Mesodermal cell (in vitro differentiated cells): ENCODE measurements at regions not wholly inside any gene's neighbourhood (a gene's known extent, or its start where the extent isn't known, plus 50 kb on each side); places are given as distances from the start of the nearest gene placed in this dataset.
A peak's percentile ranks its signal among the peaks of the same experiment; 100 is the strongest.

ENCODE experiments used
- H3K27ac ChIP-seq: 2 replicates; pipeline ENCODE4 v1.7.0; 2013; ENCODE audit warnings: mild to moderate bottlenecking, low read depth, low read length, moderate library complexity; ENCODE audit not compliant: severe bottlenecking
- H3K36me3 ChIP-seq: 2 replicates; pipeline ENCODE4 v1.7.1; 2013; ENCODE audit warnings: mild to moderate bottlenecking, low read length, moderate library complexity; ENCODE audit not compliant: control insufficient read depth, insufficient read depth
- H3K4me1 ChIP-seq: one replicate; pipeline ENCODE4 v1.7.1; 2013; ENCODE audit warnings: mild to moderate bottlenecking, low read length; ENCODE audit not compliant: insufficient read depth, control insufficient read depth, poor library complexity, severe bottlenecking
- H3K4me3 ChIP-seq: 2 replicates; pipeline ENCODE4 v1.7.0; 2013; ENCODE audit warnings: low read length, control low read depth, mild to moderate bottlenecking; ENCODE audit not compliant: insufficient read depth, poor library complexity, severe bottlenecking; ENCODE audit errors: extremely low read depth
- H3K9me3 ChIP-seq: 2 replicates; pipeline ENCODE4 v1.7.1; 2013; ENCODE audit warnings: mild to moderate bottlenecking, low read length, moderate library complexity; ENCODE audit not compliant: control insufficient read depth
- WGBS, 2 experiments: methylation state at CpG; one replicate each; pipeline ENCODE4 v1.1.5; 2013; ENCODE audit warnings: missing lambda C conversion rate in 2 of 2; ENCODE audit not compliant: insufficient coverage in 2 of 2; 5-methylcytosine and 5-hydroxymethylcytosine counted together

DNA sequence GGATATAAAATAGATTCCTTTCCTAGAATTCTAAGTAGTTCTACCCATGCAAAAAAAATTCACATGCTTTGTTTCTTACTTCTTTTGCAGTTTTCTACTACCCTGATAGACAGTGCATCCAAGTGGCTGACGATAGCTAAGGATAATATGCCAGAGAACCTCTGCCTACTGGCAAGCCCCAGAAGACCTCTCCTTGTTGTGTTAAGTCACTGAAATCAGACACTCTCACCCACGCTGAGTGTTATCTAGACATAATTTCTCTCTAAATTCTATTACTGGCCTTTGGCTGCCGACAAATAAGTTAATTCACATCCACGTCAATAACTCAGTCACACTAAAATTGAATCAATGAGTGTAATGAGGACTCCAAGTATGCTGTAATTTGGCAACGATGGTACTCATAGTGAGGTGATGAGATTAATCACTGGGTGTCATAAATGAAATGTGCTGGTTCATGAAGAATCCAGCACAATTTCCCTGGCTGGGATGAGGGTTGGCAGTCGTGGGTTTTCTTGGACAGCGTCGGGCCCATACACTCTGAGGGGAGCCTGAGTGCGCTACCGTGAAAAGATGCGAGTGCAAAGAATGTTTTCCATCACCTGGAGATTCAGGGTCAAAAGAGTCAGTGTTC, 354.8 kb upstream of the TMEM132C start:
- Histone ChIP-seq H3K27ac (no peak overlapping the region), H3K36me3 (no peaks in the 10 kb centered on the region), H3K9me3 (no peaks in the 10 kb centered on the region), H3K4me3 (no peak overlapping the region), H3K4me1 (no peaks in the 10 kb centered on the region)
- 97 to 98% methylated on average over 5 to 9 of the region's 11 CpGs for WGBS, 2 experiments

DNA sequence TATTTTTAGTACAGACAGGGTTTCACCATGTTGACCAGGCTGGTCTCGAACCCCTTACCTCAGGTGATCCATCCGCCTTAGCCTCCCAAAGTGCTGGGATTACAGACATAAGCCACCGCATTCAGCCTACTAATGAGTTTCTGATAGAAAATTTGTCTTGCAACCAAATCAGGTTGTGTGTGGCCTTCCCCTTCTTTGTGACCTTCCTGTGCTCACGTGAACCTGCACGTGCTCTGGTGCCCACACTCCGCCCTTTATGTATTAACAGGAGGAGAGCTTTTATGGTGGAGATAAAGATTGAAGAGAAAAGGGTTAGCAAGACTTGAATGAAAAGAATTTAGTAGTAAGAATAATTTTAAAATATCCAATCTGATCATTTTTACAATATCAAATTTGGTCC, 343.5 kb upstream of the TMEM132C start:
- Histone ChIP-seq H3K4me1 (no peaks in the 10 kb centered on the region), H3K27ac (no peak overlapping the region)
- WGBS, 2 experiments = 98 to 100% methylated on average over 4 to 5 of the region's 6 CpGs

DNA sequence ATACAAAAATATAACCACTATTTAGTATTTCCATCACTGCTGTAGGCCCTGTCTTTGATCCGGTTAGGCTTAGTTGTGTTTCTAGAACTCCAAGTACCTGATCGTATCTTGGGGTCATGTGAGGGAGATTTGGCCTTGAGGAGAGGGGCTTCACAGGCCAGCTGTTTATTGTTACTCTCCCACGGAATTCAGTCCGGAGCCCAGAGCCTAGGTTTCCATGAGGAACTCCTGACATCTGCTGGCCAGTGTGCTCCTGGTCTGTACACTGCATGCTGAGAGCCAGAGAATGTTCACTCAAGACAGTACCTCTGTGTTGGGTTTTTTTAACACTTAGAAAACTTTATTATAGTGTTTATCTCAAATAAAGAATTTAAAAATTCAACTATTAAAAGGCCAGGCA, 341.0 kb upstream of the TMEM132C start:
- H3K4me3 ChIP-seq = no peak overlapping the region
- H3K9me3 ChIP-seq = no peaks in the 10 kb centered on the region
- H3K27ac ChIP-seq = no peak overlapping the region
- no peaks in the 10 kb centered on the region for H3K36me3 ChIP-seq
- WGBS, 2 experiments = 11 to 15% methylated on average over 2 to 3 of the region's 4 CpGs
- no peaks in the 10 kb centered on the region for H3K4me1 ChIP-seq

More for the DNA sequence above, 343.5 kb upstream of the TMEM132C start:
- no peaks in the 10 kb centered on the region for H3K36me3 ChIP-seq
- no peaks in the 10 kb centered on the region for H3K9me3 ChIP-seq
- H3K4me3 ChIP-seq = no peak overlapping the region

DNA sequence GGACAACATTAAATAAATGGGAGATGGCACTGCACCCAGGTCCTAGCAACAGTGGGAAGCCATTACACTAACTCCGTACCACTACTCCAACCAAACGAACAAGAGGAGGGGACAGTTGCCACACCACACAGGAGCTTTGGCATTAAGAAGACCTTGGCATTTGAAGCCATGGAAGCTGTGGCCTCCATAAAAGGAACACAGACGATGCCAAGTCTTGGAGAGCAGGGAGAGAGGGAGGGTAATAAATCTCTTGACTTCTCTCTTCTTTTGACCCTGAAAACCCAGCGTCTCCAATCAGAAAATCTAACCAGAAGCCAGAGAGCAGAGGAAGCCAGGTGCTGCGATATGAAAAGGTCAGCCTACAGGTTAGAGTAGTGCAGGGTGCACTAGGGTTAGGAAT, 338.8 kb upstream of the TMEM132C start:
- no peaks in the 10 kb centered on the region for H3K9me3 ChIP-seq
- 71 to 92% methylated on average over 1 of the region's 5 CpGs for WGBS, 2 experiments

DNA sequence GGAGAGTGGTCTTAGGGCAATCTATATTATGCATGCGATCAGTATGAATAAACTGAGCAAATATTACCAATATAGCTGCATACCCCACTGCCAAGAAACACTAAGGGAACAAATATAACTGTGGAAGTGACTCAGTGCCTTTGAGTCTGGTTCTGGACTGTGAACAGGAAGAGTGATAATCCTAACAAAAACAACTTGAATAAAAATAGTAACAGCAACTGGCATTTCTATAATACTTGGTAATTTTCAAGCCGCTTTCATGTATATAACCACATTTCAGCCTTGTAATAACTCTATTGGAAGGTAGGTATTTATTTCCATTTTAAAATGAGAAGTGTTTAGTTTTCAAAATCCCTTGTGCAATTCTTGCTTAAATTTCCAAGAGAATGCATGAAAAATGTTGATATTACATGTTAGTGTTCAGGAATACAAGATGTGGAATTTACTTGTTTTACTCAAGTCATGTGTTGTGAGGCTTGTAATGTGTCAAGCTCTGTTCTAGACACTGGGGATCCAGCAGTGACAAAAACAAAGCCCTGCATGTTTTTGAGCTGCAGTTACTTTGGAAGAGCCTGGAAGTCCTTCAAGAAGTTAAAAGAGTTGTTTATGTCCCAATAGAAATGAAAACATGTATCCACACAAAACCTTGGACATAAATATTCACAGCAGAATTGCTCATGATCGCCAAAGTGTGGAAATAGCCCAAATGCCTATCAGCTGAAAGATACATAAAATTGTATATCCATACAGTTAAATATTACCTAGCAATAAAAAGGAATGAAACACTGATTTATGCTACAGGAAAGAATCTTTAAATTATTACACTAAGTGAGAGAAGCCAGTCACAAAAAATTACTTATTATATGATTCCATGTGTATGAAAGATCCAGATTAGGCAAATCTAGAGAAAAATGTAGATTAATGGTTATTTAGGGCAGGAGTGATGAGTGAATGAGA, 338.1 kb upstream of the TMEM132C start:
- WGBS, 2 experiments = no CpG with 5 or more reads among the region's 3 CpGs

More for the DNA sequence above, 338.8 kb upstream of the TMEM132C start:
- H3K27ac ChIP-seq = peak overlapping the region; percentile 70
- H3K4me3 ChIP-seq = no peak overlapping the region
- no peaks in the 10 kb centered on the region for H3K36me3 ChIP-seq
- no peaks in the 10 kb centered on the region for H3K4me1 ChIP-seq

DNA sequence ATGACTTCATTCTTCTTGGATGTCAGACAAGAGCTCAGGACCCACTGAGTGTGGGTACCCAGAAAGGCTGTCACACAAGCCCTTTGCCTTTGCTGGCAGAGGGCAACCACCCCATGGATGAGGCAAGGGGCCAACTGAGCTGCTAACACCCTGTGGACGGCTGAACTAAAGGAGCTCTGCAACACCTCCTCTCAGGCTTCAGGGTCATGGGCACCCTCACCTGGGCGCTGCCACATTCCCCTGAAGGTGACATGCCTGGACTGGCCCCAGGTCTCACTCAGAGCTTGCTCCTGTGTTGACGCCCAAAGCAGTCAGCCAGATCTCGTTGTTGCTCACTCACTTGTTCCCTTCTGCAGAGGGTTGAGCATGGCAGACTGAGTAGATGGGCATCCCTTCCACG, 336.8 kb upstream of the TMEM132C start:
- Histone ChIP-seq H3K36me3 (no peaks in the 10 kb centered on the region), H3K27ac (no peak overlapping the region), H3K9me3 (no peaks in the 10 kb centered on the region), H3K4me1 (no peaks in the 10 kb centered on the region), H3K4me3 (no peak overlapping the region)
- WGBS, 2 experiments = 64 to 100% methylated on average over 2 to 4 of the region's 5 CpGs

More for the DNA sequence above, 338.1 kb upstream of the TMEM132C start:
- H3K9me3 ChIP-seq = no peaks in the 10 kb centered on the region
- H3K4me3 ChIP-seq = no peak overlapping the region
- no peaks in the 10 kb centered on the region for H3K4me1 ChIP-seq
- no peaks in the 10 kb centered on the region for H3K36me3 ChIP-seq
- H3K27ac ChIP-seq = peak overlapping the region; percentile 70

DNA sequence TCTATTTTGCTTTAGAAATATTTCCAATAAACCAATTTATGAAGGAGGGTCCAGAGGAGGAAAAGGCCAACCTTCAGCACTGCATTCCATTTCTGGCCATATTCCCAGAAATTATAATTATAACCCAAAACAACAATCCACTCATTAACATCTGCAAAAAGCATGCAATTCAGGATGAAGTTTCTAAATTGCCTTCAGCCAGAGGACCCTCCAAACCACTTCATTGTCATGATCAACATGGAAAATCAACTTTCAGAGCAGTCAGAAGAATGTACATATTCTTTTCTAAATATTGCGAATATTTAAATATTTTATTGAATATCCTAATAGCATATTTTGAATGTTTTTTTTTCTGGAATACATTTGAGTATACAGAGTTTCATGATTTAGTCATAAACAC, 332.6 kb upstream of the TMEM132C start:
- whole genome bisulfite sequencing, 2 experiments = no CpG with 5 or more reads among the region's 1 CpG
- H3K36me3 ChIP-seq = no peaks in the 10 kb centered on the region
- no peaks in the 10 kb centered on the region for H3K4me1 ChIP-seq
- H3K4me3 ChIP-seq = no peak overlapping the region
- H3K27ac ChIP-seq = no peak overlapping the region
- H3K9me3 ChIP-seq = no peaks in the 10 kb centered on the region

DNA sequence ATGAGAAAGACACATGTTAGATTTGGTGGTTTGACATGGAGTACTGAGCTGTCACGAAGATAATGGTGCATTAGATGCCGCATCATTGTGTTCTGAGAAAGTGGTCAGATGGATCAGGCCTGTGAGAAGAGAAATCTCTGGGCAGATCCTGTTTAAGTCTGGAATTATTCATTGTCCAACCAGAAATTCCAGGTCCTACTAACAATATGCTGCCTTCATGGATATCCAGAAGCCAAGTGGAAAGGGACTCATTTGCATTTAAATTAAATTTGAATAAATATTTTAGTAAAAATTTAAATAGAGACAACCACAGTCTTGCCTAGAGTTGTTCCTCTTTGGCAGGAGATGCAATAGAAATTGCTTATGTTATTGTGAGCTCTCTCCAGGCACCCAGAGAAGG, 330.5 kb upstream of the TMEM132C start:
- Histone ChIP-seq H3K4me1 (no peaks in the 10 kb centered on the region), H3K27ac (no peak overlapping the region), H3K36me3 (no peaks in the 10 kb centered on the region), H3K9me3 (no peaks in the 10 kb centered on the region), H3K4me3 (no peak overlapping the region)
- 84% methylated on average over 2 of the region's 2 CpGs; no CpG with 5 or more reads in 1 of the 2 experiments for WGBS, 2 experiments

DNA sequence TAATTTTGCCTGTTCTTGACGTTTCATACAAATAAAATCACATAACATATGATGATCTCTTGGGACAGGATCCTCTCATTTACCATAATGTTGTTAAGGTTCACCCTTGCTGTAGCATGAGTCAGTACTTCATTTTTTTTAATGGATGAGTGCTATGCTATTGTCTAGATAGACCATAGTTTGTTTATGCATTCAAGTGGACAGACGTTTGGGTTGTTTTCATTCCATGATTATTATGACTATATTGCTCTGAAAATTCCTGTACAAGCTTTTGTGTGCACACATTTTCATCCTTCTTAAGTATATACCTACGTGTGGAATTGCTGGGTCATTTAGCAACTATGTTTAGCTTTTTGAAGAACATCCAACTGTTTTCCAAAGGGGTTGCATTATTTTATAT, 325.6 kb upstream of the TMEM132C start:
- Histone ChIP-seq H3K36me3 (no peaks in the 10 kb centered on the region), H3K9me3 (no peaks in the 10 kb centered on the region), H3K4me3 (no peak overlapping the region), H3K4me1 (peaks cover 22% of the 10 kb centered on the region), H3K27ac (no peak overlapping the region)
- WGBS, 2 experiments = 83 to 94% methylated on average over 1 to 2 of the region's 3 CpGs

DNA sequence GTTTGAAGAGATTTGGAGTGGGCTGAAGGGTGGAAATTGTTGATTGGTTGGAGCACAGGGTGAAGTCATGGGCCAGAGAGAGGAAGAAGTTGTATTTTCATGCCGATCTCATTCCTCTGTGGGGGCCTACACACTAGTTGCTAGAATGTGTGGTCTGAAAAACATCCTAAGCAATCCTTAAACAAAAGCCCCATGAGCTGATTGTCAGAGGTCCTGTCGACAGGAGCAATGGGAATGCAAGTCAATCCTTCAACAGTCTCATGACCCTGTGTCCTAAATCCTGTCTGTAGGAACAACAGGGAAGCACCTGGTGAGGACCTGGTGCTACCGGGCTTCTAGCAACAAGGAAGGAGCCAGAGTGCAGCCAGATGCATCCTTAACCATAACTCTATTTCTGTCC, 324.0 kb upstream of the TMEM132C start:
- Histone ChIP-seq H3K4me3 (no peak overlapping the region), H3K9me3 (no peaks in the 10 kb centered on the region), H3K27ac (no peak overlapping the region), H3K36me3 (no peaks in the 10 kb centered on the region), H3K4me1 (peaks cover 22% of the 10 kb centered on the region)
- 93 to 100% methylated on average over 1 to 2 of the region's 3 CpGs for WGBS, 2 experiments
